LNCaP clone FGC (cell line): ENCODE measurements at regions not wholly inside any gene's neighbourhood (a gene's known extent, or its start where the extent isn't known, plus 50 kb on each side); places are given as distances from the start of the nearest gene placed in this dataset.

Experiments used
- DNase-seq: peaks from one replicate; pipeline ENCODE4 v3.0.0-alpha.2; 2011; ENCODE audit warnings: low read depth
- H3K4me3 ChIP-seq: 2 replicates; pipeline ENCODE4 v1.5.1; 2011; ENCODE audit warnings: mild to moderate bottlenecking, low read depth, low read length, control low read depth
- TF ChIP-seq, protein P1 (sequence below): IDR thresholded peaks from 2 replicates; pipeline ENCODE4 v1.5.1; 2012; ENCODE audit warnings: mild to moderate bottlenecking; ENCODE audit not compliant: control insufficient read depth, insufficient read depth; ENCODE audit errors: extremely low read depth

DNA sequence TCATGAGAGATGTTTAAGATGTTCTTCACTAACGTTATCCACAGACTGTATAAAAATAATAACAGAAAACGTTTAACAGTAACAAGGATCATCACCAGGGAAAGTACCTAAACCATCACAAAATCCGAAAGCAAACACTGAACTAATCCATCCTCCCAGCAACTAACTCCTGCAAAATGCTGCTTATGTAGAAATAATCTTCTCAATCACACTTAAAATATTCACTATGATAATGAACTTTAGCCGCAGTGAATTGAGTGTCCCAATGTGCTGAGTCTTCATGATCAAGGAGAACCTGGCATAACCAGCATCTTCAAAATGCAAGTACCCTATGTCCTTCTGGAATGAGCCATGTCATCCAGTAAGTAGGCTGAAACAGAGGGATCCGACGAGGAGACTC is 166.1 kb downstream of the LTN1 start:
- H3K4me3 ChIP-seq = no peak overlapping the region
- no peak for DNase-seq
- TF ChIP-seq, protein P1, sequence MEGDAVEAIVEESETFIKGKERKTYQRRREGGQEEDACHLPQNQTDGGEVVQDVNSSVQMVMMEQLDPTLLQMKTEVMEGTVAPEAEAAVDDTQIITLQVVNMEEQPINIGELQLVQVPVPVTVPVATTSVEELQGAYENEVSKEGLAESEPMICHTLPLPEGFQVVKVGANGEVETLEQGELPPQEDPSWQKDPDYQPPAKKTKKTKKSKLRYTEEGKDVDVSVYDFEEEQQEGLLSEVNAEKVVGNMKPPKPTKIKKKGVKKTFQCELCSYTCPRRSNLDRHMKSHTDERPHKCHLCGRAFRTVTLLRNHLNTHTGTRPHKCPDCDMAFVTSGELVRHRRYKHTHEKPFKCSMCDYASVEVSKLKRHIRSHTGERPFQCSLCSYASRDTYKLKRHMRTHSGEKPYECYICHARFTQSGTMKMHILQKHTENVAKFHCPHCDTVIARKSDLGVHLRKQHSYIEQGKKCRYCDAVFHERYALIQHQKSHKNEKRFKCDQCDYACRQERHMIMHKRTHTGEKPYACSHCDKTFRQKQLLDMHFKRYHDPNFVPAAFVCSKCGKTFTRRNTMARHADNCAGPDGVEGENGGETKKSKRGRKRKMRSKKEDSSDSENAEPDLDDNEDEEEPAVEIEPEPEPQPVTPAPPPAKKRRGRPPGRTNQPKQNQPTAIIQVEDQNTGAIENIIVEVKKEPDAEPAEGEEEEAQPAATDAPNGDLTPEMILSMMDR = no peak

DNA sequence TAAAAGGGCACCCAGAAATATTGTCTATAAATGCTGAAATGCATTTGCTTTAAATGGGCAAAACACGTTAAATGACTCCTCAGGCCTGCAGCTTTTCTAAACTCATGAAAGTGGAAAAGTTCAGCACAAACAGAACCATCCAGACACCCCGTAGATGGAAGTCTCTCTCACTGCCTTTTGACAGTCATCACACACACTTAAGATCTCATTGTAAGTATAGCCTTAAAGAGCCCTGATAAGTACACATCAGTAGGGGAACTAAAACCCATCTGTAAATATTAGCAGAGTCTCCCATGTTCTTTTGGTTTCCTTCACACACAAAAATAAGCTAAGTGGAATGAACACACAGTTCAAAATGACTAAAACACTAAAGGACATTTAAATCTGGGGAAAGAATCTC is 166.7 kb downstream of the LTN1 start:
- DNase-seq = no peak
- H3K4me3 ChIP-seq = no peak overlapping the region
- TF ChIP-seq, protein P1 = no peak

DNA sequence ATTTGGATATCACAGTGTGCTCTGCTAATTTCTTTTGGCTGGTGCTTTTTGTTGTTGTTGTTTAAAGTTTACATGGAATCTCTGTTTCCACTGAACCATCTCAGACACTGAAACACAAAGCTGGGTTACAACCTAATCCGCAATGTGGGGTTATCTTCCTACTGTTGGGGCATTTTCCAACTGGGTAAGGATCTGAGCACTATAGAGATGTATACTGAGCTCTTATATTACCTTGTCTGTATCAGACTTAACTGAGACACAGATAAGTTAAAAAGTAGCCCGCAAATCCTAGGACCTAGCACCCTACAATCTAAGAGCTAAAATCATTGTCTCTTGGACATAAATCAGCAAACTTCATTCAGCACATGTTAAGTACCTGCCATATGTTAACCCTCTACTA is 169.2 kb downstream of the LTN1 start:
- no peak overlapping the region for H3K4me3 ChIP-seq
- TF ChIP-seq, protein P1 = no peak
- no peak for DNase-seq

DNA sequence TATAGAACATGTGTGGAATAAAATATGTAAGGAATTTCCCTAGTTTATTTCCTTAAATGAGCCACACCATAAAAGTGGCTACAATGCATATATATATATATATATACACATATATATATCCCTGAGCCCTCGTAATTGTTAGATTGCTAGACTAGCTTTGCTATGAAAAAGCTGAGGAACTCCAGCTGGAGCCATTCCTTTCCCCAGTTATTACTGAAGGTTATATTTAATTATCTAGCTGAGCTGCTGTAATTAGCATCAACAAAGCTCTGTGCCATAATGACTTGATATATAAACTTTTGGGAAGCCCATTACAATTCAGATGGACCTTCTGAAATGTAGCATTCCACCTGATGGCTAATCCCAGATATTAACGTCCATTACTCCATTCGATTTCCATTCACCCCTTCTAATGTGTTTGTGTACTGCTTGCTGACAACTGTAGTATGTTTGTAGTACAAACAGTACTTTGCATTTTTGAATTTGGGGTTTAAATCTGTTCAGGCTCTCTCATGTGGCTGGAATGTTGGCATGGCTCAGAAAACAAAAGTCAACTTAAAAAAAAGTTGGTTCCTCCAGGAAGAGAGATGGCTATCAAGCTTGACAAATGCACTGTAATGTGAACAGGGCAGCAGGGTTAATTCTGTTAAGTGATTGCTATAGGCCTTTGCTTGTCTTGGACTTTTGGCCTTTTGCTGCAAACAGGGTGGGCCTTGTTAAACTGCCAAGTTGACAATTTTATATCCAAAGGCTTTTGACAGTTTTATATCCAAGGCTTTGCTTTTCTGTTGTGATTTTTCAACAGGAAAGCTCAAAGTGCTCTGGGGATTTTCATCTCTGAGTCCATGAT is 170.0 kb downstream of the LTN1 start:
- TF ChIP-seq, protein P1 = no peak
- peak; percentile 11 for DNase-seq
- no peak overlapping the region for H3K4me3 ChIP-seq

DNA sequence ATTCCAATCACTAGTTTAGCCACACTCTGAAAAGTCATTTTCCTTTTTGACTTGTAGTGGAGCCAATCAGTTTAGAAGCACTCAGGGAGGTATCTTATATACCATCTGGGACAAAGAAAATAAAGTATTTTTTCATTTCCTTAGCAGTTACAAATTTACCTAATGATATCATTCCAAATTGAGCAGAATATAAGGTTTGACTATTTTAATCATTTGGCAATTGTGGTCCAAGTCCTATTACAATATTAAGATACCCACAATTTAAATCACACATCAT is 170.6 kb downstream of the LTN1 start:
- H3K4me3 ChIP-seq = no peak overlapping the region
- DNase-seq = no peak

DNA sequence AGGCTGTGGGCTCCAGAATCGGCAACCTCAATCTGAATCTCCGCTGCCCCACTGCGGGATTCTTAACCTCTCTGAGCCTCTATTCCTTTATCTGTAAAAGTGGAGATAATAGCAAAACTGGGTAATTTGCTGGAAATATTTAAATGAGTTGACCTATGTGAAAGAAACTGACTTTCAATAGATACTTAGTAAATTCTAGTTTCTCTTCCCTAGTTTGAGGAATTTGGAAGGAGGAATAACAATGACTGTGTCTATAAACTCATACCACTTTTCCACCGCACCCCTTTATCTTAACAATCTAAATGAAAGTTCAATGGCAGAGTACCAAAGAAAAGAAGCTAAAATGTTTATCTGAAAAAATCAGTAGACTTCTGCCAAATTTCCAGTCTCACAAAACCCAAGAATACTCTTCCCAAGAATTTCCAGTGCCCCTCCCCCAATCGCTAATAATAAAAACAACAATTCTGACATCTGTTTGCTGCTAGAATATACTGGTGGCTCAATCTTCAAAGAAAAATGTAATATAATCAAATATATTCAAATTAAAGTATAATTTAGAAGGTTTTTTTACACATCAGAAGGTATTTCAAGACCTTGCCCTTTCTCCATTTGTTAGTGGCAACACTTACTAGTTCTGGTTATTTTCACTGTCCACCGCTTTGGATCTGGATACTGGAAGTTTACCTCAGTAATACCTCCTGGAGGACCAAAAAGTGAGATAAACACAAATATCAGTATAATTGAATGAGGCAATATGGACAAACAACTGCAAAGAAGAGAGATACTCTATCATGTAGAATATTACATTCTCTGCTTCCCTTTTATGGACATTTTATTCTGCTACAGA is 171.2 kb downstream of the LTN1 start:
- H3K4me3 ChIP-seq = no peak overlapping the region
- no peak for DNase-seq
- TF ChIP-seq, protein P1 = no peak

More for the DNA sequence above, 170.6 kb downstream of the LTN1 start:
- TF ChIP-seq, protein P1 = no peak
